Heart left ventricle (tissue), 16 donors: ENCODE measurements at regions not wholly inside any gene's neighbourhood (a gene's known extent, or its start where the extent isn't known, plus 50 kb on each side); places are given as distances from the start of the nearest gene placed in this dataset.
"Not testable (repeated sequence)": the region's sequence is repeated elsewhere in the genome, so short reads cannot be mapped to it uniquely, and the experiment has no call there.

Source experiments
- ATAC-seq, 4 donors: fragments of 200-7000 bp; cut with Tn5 transposase; one replicate each; pipeline ENCODE4 v1.9.1; 2020 to 2022; ENCODE audit warnings: moderate library complexity in 4 of 4, mild to moderate bottlenecking in 3 of 4, moderate number of reproducible peaks in 1 of 4
- DNase-seq, 5 donors: peaks; one replicate each; pipeline ENCODE4 v3.0.0-alpha.2; 2020
- H3K27ac ChIP-seq, 12 donors: fragments of 200-600 bp; sonication (generic) in 4 of 12; one replicate each; pipeline versions ENCODE4 v1.5.0 to v1.8.0; 2016 to 2022; ENCODE audit warnings: mild to moderate bottlenecking in 2 of 12
- H3K27me3 ChIP-seq, 9 donors: fragments of 200-600 bp; sonication (generic) in 2 of 9; one replicate each; pipeline versions ENCODE4 v1.5.1 to v1.8.0; 2016 to 2022; ENCODE audit warnings: mild to moderate bottlenecking in 3 of 9
- H3K36me3 ChIP-seq, 9 donors: fragments of 200-600 bp; sonication (generic) in 2 of 9; one replicate each; pipeline versions ENCODE4 v1.5.0 to v1.8.0; 2018 to 2022; ENCODE audit warnings: mild to moderate bottlenecking in 2 of 9
- H3K4me1 ChIP-seq, 12 donors: fragments of 200-600 bp; sonication (generic) in 4 of 12; one replicate each; pipeline versions ENCODE4 v1.5.0 to v1.8.0; 2016 to 2022; ENCODE audit warnings: mild to moderate bottlenecking in 3 of 12
- H3K4me3 ChIP-seq, 12 donors: fragments of 200-600 bp; sonication (generic) in 4 of 12; one replicate each; pipeline versions ENCODE4 v1.5.0 to v1.8.0; 2017 to 2022; ENCODE audit warnings: mild to moderate bottlenecking in 9 of 12, moderate library complexity in 4 of 12
- H3K9me3 ChIP-seq, 12 donors: fragments of 200-600 bp; sonication (generic) in 4 of 12; one replicate each; pipeline versions ENCODE4 v1.5.0 to v1.8.0; 2016 to 2022; ENCODE audit warnings: mild to moderate bottlenecking in 1 of 12
- POLR2A ChIP-seq, 2 donors: fragments of 450-650 bp; IDR thresholded peaks; one replicate each; pipeline ENCODE4 v1.6.1; 2017; ENCODE audit warnings: antibody characterized with exemption in 2 of 2, mild to moderate bottlenecking in 2 of 2, moderate library complexity in 2 of 2
- WGBS, 4 donors: extraction: QIAGEN DNeasy Blood & Tissue Kit in 2 of 4; methylation state at CpG; one replicate each; pipeline versions ENCODE4 v1.1.5 to v1.1.7; 2013 to 2018; 5-methylcytosine and 5-hydroxymethylcytosine counted together
- intact Hi-C, 10 donors: fragments of 100-400 bp; cut with DNase I; formaldehyde crosslinking; loops; one replicate each; pipeline versions ENCODE4 v1.11.1 to v1.14.2; 2022
- TF ChIP-seq, protein P1 (sequence below), 12 donors: fragments of 200-600 bp; sonication (generic) in 4 of 12; IDR thresholded peaks; one replicate each; pipeline versions ENCODE4 v1.5.0 to v1.8.0; 2018 to 2022; ENCODE audit warnings: antibody characterized with exemption in 12 of 12, mild to moderate bottlenecking in 5 of 12
- donor health status: ischemic (EF 13 %, LVEDD 7.1; RV severe dilation, severe dysfunction).
- donor health status: healthy with polysubstance abuse.
- donor health status: DM: no; HTN: yes; CAD: no.
- donor health status: DM: no; HTN: no; CAD: no.
- donor health status: ischemic (EF 25% LVEDD 6.9; RV normal size, moderate dysfunction).
- donor health status: ischemic (EF 25% LVEDD 5.7; RV mildly dilated, moderate dysfunction).
- donor health status: healthy.
- donor health status: DM: yes; HTN: yes; CAD: no.
- donor health status: ischemic (EF 35%, LVEDD 5.7; RV mildly dilated, moderate dysfunction).
- donor health status: nonischemic (EF 11% LVEDD 7.7; RV severe dilation, severe dysfunction).
- donor health status: DM: yes; HTN: yes; CAD: no.
- donor health status: PGD.
- donor health status: ischemic (EF 29% LVEDD 5.4; RV normal size, mild dysfunction).
- donor health status: nonischemic (EF 23%, LVEDD 6.1; RV moderate dilation, normal function).

DNA sequence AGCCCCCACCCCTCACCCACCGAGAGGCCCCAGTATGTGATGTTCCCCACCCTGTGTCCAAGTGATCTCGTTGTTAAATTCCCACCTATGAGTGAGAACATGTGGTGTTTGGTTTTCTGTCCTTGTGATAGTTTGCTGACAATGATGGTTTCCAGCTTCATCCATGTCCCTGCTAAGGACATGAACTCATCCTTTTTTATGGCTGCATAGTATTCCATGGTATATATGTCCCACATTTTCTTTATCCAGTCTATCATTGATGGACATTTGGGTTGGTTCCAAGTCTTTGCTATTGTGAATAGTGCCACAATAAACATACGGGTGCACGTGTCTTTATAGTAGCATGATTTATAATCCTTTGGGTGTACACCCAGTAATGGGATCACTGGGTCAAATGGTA is 79.2 kb downstream of the PXDC1 start:
- H3K27ac ChIP-seq, H3K4me3 ChIP-seq, H3K4me1 ChIP-seq, H3K27me3 ChIP-seq, ATAC-seq, intact Hi-C loops, DNase-seq, H3K36me3 ChIP-seq: not testable (repeated sequence)
- WGBS, 4 donors, result 78 to 95% (median 92%) methylated on average over 4 of the region's 4 CpGs
- peaks cover 0 to 32% (median 4%) of the 10 kb centered on the region in 12 donors for H3K9me3 ChIP-seq

- intact Hi-C loops, result no loop called here
- H3K27me3 ChIP-seq, result no peaks in the 10 kb centered on the region
- no peaks in the 10 kb centered on the region for H3K4me1 ChIP-seq
- no peak overlapping the region for H3K4me3 ChIP-seq
- TF ChIP-seq, protein P1, sequence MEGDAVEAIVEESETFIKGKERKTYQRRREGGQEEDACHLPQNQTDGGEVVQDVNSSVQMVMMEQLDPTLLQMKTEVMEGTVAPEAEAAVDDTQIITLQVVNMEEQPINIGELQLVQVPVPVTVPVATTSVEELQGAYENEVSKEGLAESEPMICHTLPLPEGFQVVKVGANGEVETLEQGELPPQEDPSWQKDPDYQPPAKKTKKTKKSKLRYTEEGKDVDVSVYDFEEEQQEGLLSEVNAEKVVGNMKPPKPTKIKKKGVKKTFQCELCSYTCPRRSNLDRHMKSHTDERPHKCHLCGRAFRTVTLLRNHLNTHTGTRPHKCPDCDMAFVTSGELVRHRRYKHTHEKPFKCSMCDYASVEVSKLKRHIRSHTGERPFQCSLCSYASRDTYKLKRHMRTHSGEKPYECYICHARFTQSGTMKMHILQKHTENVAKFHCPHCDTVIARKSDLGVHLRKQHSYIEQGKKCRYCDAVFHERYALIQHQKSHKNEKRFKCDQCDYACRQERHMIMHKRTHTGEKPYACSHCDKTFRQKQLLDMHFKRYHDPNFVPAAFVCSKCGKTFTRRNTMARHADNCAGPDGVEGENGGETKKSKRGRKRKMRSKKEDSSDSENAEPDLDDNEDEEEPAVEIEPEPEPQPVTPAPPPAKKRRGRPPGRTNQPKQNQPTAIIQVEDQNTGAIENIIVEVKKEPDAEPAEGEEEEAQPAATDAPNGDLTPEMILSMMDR (IDR thresholded peaks at IDR 0.05), result no peak
- TF ChIP-seq POLR2A (IDR thresholded peaks at IDR 0.05), result no peak
- 75 to 95% (median 88%) methylated on average over 1 of the region's 1 CpG for WGBS, 4 donors
- DNase-seq (no peak), ATAC-seq (no peak)
- H3K36me3 ChIP-seq, result no peaks in the 10 kb centered on the region
- peaks cover 0 to 32% (median 4%) of the 10 kb centered on the region in 12 donors for H3K9me3 ChIP-seq
- no peak overlapping the region for H3K27ac ChIP-seq
Measured at GRCh38 chr6:3671382-3671781, 80.1 kb downstream of the PXDC1 start.

- no peak for ATAC-seq
- no peaks in the 10 kb centered on the region for H3K36me3 ChIP-seq
Measured at GRCh38 chr6:3670356-3670755, 81.2 kb downstream of the PXDC1 start.

GRCh38 chr6:3669916-3670315 is 81.6 kb downstream of the PXDC1 start:
- Histone ChIP-seq H3K27me3 (no peaks in the 10 kb centered on the region), H3K4me3 (no peak overlapping the region), H3K27ac (no peak overlapping the region), H3K9me3 (peaks cover 0 to 29% (median 3%) of the 10 kb centered on the region in 12 donors), H3K4me1 (no peaks in the 10 kb centered on the region), H3K36me3 (no peaks in the 10 kb centered on the region)
- WGBS, 4 donors, result 80 to 87% (median 84%) methylated on average over 5 of the region's 5 CpGs
- ATAC-seq (no peak), DNase-seq (no peak)
- no peak for TF ChIP-seq POLR2A (IDR thresholded peaks at IDR 0.05)
- TF ChIP-seq, protein P1 (IDR thresholded peaks at IDR 0.05), result no peak
- intact Hi-C loops, result no loop called here

More at GRCh38 chr6:3670356-3670755, 81.2 kb downstream of the PXDC1 start:
- no peak for TF ChIP-seq POLR2A (IDR thresholded peaks at IDR 0.05)
- TF ChIP-seq, protein P1 (IDR thresholded peaks at IDR 0.05), result no peak
- no peaks in the 10 kb centered on the region for H3K27me3 ChIP-seq
- 82 to 95% (median 87%) methylated on average over 1 of the region's 1 CpG for WGBS, 4 donors
- H3K27ac ChIP-seq, result no peak overlapping the region
- intact Hi-C loops, result no loop called here
- no peak overlapping the region for H3K4me3 ChIP-seq
- no peak for DNase-seq
- H3K9me3 ChIP-seq, result peaks cover 0 to 30% (median 3%) of the 10 kb centered on the region in 12 donors
- H3K4me1 ChIP-seq, result no peaks in the 10 kb centered on the region

DNA sequence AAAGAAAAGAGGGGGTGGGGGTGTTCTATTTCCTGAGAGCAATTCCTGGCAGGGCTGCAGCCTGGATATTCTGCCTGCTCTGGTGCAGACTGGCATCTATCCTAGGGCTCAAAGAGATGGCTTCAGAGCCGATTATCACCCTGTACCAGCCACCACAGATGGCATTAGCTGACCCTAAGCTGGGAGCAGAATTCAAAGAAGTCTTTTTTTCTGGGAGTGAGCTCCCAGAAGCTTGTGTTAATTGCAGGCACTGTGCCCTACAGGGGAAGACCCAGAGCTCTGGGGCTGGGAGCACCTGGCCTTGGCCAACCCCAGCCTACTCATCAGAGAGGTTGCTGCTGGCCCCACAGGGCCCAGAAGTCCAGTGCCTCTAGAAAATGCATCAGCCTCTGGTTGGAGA is 85.9 kb downstream of the PXDC1 start:
- no peak for ATAC-seq

More for the DNA sequence above, 85.9 kb downstream of the PXDC1 start:
- 77 to 80% (median 78%) methylated on average over 1 of the region's 1 CpG for WGBS, 4 donors
- no peak overlapping the region for H3K4me3 ChIP-seq
- TF ChIP-seq POLR2A (IDR thresholded peaks at IDR 0.05), result no peak
- TF ChIP-seq, protein P1 (IDR thresholded peaks at IDR 0.05), result no peak
- H3K4me1 ChIP-seq, result no peaks in the 10 kb centered on the region
- no peak overlapping the region for H3K27ac ChIP-seq
- H3K36me3 ChIP-seq, result no peaks in the 10 kb centered on the region
- H3K27me3 ChIP-seq, result no peaks in the 10 kb centered on the region
- peaks cover 0 to 15% (median 0%) of the 10 kb centered on the region in 12 donors for H3K9me3 ChIP-seq
- DNase-seq, result no peak
- intact Hi-C loops, result no loop called here
